Endothelial cell of umbilical vein (primary cell): ENCODE measurements at regions not wholly inside any gene's neighbourhood (a gene's known extent, or its start where the extent isn't known, plus 50 kb on each side); places are given as distances from the start of the nearest gene placed in this dataset.

Experiments
- BruUV-seq: library from RNA; stranded (reverse); fragments of 400-500 nt; replicated peaks from 2 replicates; lab custom pipeline; 2021; lab: Mats Ljungman, UMichigan
- CTCF ChIA-PET: fragments of 300-600, 350-600 bp; sonication (Branson Sonifier 250); formaldehyde crosslinking; loops from one replicate; lab custom pipeline; 2021; ENCODE audit warnings: antibody characterized with exemption, inconsistent platforms; lab: Charles Lee
- POLR2A ChIA-PET: fragments of 300-600, 350-600 bp; sonication (Branson Sonifier 250); formaldehyde crosslinking; loops from one replicate; lab custom pipeline; 2021; ENCODE audit warnings: antibody characterized with exemption, inconsistent platforms; lab: Charles Lee
- DNase-seq: peaks from one replicate; pipeline ENCODE4 v3.0.0-alpha.2; 2011; ENCODE audit warnings: low read depth, low spot score
- FAIRE-seq: peaks from 2 replicates; lab custom pipeline; 2011; peaks lifted over from hg19 to GRCh38; lab: Jason Lieb, UNC
- H2AFZ ChIP-seq: 2 replicates; pipeline ENCODE4 v1.6.0; 2012; ENCODE audit warnings: low read depth, low read length, control low read depth, inconsistent platforms
- H3K27ac ChIP-seq: 2 replicates; pipeline ENCODE4 v1.5.1; 2011; ENCODE audit warnings: low read depth, mild to moderate bottlenecking, control low read depth, low read length, moderate library complexity; ENCODE audit not compliant: insufficient read depth
- H3K27me3 ChIP-seq, 2 experiments: 2 replicates each; pipeline versions ENCODE4 v1.6.0 to v1.6.1; 2011; ENCODE audit warnings: low read length in 2 of 2, mixed read lengths in 1 of 2; ENCODE audit not compliant: control insufficient read depth in 2 of 2, insufficient read depth in 2 of 2
- H3K36me3 ChIP-seq, 2 experiments: 2 replicates in 1 of 2; 3 replicates in 1 of 2; pipeline ENCODE4 v1.5.1; 2011; ENCODE audit warnings: low read length in 2 of 2, mild to moderate bottlenecking in 1 of 2, moderate library complexity in 1 of 2; ENCODE audit not compliant: control insufficient read depth in 2 of 2, insufficient read depth in 2 of 2; ENCODE audit errors: extremely low read depth in 1 of 2
- H3K4me1 ChIP-seq: 3 replicates; pipeline ENCODE4 v1.5.1; 2011; ENCODE audit warnings: mild to moderate bottlenecking, low read length; ENCODE audit not compliant: control insufficient read depth, insufficient read depth; ENCODE audit errors: extremely low read depth
- H3K4me2 ChIP-seq: 2 replicates; pipeline ENCODE4 v1.6.1; 2011; ENCODE audit warnings: low read length, control low read depth, mixed read lengths; ENCODE audit not compliant: insufficient read depth
- H3K4me3 ChIP-seq, 3 experiments: fragments of 200-600 bp in 1 of 3; sonication (generic), shearing (Covaris generic) in 1 of 3; replicated peaks in 1 of 3; 2 replicates each; pipeline ENCODE4 v1.5.1; 2011 to 2016; ENCODE audit warnings: control low read depth in 3 of 3, low read length in 3 of 3, mild to moderate bottlenecking in 2 of 3, inconsistent platforms in 1 of 3, low read depth in 1 of 3, moderate library complexity in 1 of 3; ENCODE audit not compliant: insufficient read depth in 1 of 3
- H3K79me2 ChIP-seq: 2 replicates; pipeline ENCODE4 v1.6.0; 2012; ENCODE audit warnings: low read length, inconsistent platforms; ENCODE audit not compliant: control insufficient read depth, insufficient read depth
- H3K9ac ChIP-seq: replicated peaks from 2 replicates; pipeline ENCODE3; 2011; ENCODE audit warnings: low read length, control low read depth; ENCODE audit not compliant: insufficient read depth; ENCODE audit errors: extremely low read depth
- H3K9me1 ChIP-seq: replicated peaks from 3 replicates; pipeline ENCODE4 v1.6.0; 2011; ENCODE audit warnings: mild to moderate bottlenecking, low read length; ENCODE audit not compliant: control insufficient read depth, insufficient read depth; ENCODE audit errors: extremely low read depth
- H3K9me3 ChIP-seq: replicated peaks from 2 replicates; pipeline ENCODE4 v1.5.1; 2012; ENCODE audit warnings: low read length, inconsistent platforms; ENCODE audit not compliant: control insufficient read depth, insufficient read depth
- H4K20me1 ChIP-seq: replicated peaks from 2 replicates; pipeline ENCODE3; 2011; ENCODE audit warnings: mild to moderate bottlenecking, low read length; ENCODE audit not compliant: control insufficient read depth, insufficient read depth; ENCODE audit errors: extremely low read depth
- CTCF ChIP-seq, 2 donors: IDR thresholded peaks; 1 replicate in 1 of 2; 2 replicates in 1 of 2; pipeline ENCODE4 v1.5.1; 2011; ENCODE audit warnings: low read length in 2 of 2, mild to moderate bottlenecking in 2 of 2, moderate library complexity in 2 of 2, control low read depth in 1 of 2, inconsistent platforms in 1 of 2, low read depth in 1 of 2; ENCODE audit not compliant: insufficient read depth in 1 of 2; ENCODE audit errors: extremely low read depth in 1 of 2
- EZH2 ChIP-seq: IDR thresholded peaks from 2 replicates; pipeline ENCODE4 v1.6.1; 2012; ENCODE audit warnings: borderline replicate concordance, low read depth, mild to moderate bottlenecking, moderate library complexity, low read length, inconsistent platforms; ENCODE audit not compliant: severe bottlenecking
- FOS ChIP-seq: IDR thresholded peaks from 2 replicates; pipeline ENCODE4 v1.6.1; 2011; ENCODE audit warnings: mild to moderate bottlenecking, low read length, moderate library complexity, borderline replicate concordance; ENCODE audit not compliant: insufficient read depth
- GATA2 ChIP-seq: IDR thresholded peaks from 2 replicates; pipeline ENCODE4 v1.7.0; 2011; ENCODE audit warnings: low read depth, mild to moderate bottlenecking, moderate library complexity, mixed read lengths, low read length; ENCODE audit not compliant: insufficient read length, insufficient read depth
- JUN ChIP-seq: IDR thresholded peaks from 2 replicates; pipeline ENCODE4 v1.6.1; 2011; ENCODE audit warnings: borderline replicate concordance, low read depth; ENCODE audit not compliant: insufficient read length, insufficient read depth
- MAX ChIP-seq: IDR thresholded peaks from 2 replicates; pipeline ENCODE4 v1.6.1; 2011; ENCODE audit not compliant: insufficient read depth, insufficient read length
- MYC ChIP-seq: IDR thresholded peaks from one replicate; pipeline ENCODE4 v1.6.1; 2011; ENCODE audit warnings: mild to moderate bottlenecking, low read depth, low read length
- POLR2A ChIP-seq: IDR thresholded peaks from 2 replicates; pipeline ENCODE4 v1.6.1; 2012; ENCODE audit warnings: low read depth, mild to moderate bottlenecking, control low read depth, low read length
- POLR2AphosphoS5 ChIP-seq: IDR thresholded peaks from 2 replicates; pipeline ENCODE4 v1.6.1; 2012; ENCODE audit warnings: low read depth, mild to moderate bottlenecking, control low read depth, low read length, moderate library complexity; ENCODE audit not compliant: insufficient read depth
- dilution Hi-C: fragments of 300-500 bp; cut with MboI; formaldehyde crosslinking; loops from one replicate; pipeline ENCODE4 v1.15.0; 2019; ENCODE audit warnings: low sequenced_read_pairs; ENCODE audit not compliant: extremely low pct_ligation_motif_present
- intact Hi-C: fragments of 100-400 bp; cut with micrococcal nuclease; formaldehyde crosslinking; loops from one replicate; pipeline ENCODE4 v1.10.0; 2022

DNA sequence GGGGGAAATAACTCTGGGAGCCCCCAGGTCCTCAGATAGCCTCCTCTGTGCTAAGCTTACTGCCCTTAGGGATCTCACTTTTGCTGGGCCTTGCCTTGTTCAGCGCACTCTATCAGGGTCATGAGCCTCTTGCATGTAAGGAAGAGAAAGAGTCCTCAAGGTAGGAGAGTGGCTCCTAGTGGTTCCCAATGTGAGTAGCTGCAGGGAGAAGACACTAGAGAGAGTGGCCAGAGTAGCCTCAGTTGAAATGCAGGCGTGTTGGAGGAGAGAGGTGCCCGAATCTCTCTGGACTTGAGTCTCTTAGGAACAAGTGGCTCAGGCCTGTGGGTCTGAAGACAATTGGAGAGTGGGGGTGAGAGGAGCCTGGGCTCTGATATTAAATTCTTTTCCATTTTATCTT lies 94.3 kb upstream of the SORCS3 start:
- dilution Hi-C loops (no loop called here), intact Hi-C loops (no loop called here)
- H3K9me1 ChIP-seq = no peaks in the 10 kb centered on the region
- no peaks in the 10 kb centered on the region for H3K9me3 ChIP-seq
- H3K79me2 ChIP-seq = no peaks in the 10 kb centered on the region
- H4K20me1 ChIP-seq = no peaks in the 10 kb centered on the region
- ChIA-PET POLR2A (no interaction called here), CTCF (no interaction called here)
- no peaks in the 10 kb centered on the region for H3K36me3 ChIP-seq
- no peak overlapping the region for H3K9ac ChIP-seq
- DNase-seq (no peak), FAIRE-seq (no peak)
- no peak overlapping the region for H3K27ac ChIP-seq
- TF ChIP-seq MAX = no peak
- TF ChIP-seq CTCF (IDR thresholded peaks at IDR 0.05; ENCODE audit: extremely low read depth in 1 of 2, insufficient read depth in 1 of 2, low read depth in 1 of 2, low read length in 2 of 2) = no peak
- no peak for TF ChIP-seq POLR2A
- TF ChIP-seq FOS = no peak
- TF ChIP-seq JUN = no peak
- TF ChIP-seq GATA2 = no peak
- no peak for TF ChIP-seq MYC
- no peak for TF ChIP-seq EZH2
- TF ChIP-seq POLR2AphosphoS5 = no peak
- no TSS peak for BruUV-seq
- no peaks in the 10 kb centered on the region for H3K4me1 ChIP-seq
- no peaks in the 10 kb centered on the region for H3K27me3 ChIP-seq
- no peak overlapping the region for H2AFZ ChIP-seq
- no peak overlapping the region for H3K4me2 ChIP-seq
- H3K4me3 ChIP-seq = no peak overlapping the region
